ENCODE measurements at regions not wholly inside any gene's neighbourhood (a gene's known extent, or its start where the extent isn't known, plus 50 kb on each side); places are given as distances from the start of the nearest gene placed in this dataset.
"Not testable (repeated sequence)": the region's sequence is repeated elsewhere in the genome, so short reads cannot be mapped to it uniquely, and the experiment has no call there.

DNA sequence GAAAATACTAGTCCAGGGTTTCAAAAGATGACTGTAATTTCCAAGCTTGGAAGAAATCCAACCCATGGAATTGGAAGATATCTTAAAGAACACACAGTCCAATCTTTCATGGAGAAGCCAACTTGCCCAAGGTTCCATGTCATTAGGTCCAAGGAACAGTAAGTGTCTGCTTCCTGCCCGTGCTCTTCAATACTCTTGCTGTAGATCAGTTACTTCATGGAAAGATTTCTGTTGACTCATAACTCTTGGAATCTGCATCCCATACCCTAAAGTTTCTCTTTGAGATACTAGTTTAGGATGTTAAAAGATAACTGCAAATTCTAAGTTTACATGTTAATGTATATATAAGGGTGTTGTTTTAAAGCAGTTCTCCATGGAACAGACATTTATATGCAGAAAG is 127.9 kb upstream of the SLC13A1 start:
- no peak overlapping the region for H3K4me2 ChIP-seq (ENCODE audit: low read length)
- H3K9me2 ChIP-seq (ENCODE audit: insufficient read depth, low read length) = no peaks in the 10 kb centered on the region
- H2AFZ ChIP-seq (ENCODE audit: low read depth, low read length) = no peak overlapping the region
- H3K27ac ChIP-seq (ENCODE audit: low read length) = no peak overlapping the region
- H3K36me3 ChIP-seq (ENCODE audit: insufficient read depth, low read length) = no peaks in the 10 kb centered on the region
- no peaks in the 10 kb centered on the region for H3F3A ChIP-seq (ENCODE audit: insufficient read depth, low read length, poor library complexity, severe bottlenecking)
- no peak overlapping the region for H3K4me3 ChIP-seq (ENCODE audit: low read length)
- no peaks in the 10 kb centered on the region for H3K79me2 ChIP-seq (replicated peaks; ENCODE audit: insufficient read depth, low read length)
- no peaks in the 10 kb centered on the region for H4K20me1 ChIP-seq (ENCODE audit: insufficient read depth)
- no peaks in the 10 kb centered on the region for H3K27me3 ChIP-seq (ENCODE audit: insufficient read depth, low read depth, low read length)
- H3K9me3 ChIP-seq (ENCODE audit: low read length) = no peaks in the 10 kb centered on the region
- H3K9ac ChIP-seq (ENCODE audit: low read length) = no peak overlapping the region
- no peak for TF ChIP-seq EZH2 (IDR thresholded peaks at IDR 0.05; ENCODE audit: borderline replicate concordance, insufficient read depth, low read length, poor library complexity, severe bottlenecking)

DNA sequence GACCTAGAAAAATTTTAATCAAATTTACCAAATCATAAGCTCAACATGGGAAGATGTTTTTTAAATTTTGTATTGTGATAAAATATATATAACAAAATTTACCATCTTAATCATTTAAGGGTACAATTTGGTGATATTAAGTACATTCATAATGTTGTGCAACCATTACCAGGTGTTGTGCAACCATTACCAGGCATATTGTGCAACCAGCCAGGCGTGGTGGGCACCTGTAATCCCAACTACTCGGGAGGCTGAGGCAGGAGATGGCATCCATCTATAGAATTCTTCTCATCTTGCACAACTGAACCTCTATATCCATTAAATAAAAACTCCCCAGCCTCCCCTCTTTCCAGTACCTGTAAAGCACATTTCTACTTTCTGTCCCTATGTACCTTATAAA is 124.5 kb upstream of the SLC13A1 start:
- no peak overlapping the region for H2AFZ ChIP-seq (ENCODE audit: low read depth, low read length)
- no peak overlapping the region for H3K4me3 ChIP-seq (ENCODE audit: low read length)
- H3K27ac ChIP-seq (ENCODE audit: low read length) = no peak overlapping the region
- H3K4me2 ChIP-seq (ENCODE audit: low read length) = no peak overlapping the region
- H3K79me2 ChIP-seq (replicated peaks; ENCODE audit: insufficient read depth, low read length) = no peaks in the 10 kb centered on the region
- no peaks in the 10 kb centered on the region for H3K27me3 ChIP-seq (ENCODE audit: insufficient read depth, low read depth, low read length)
- TF ChIP-seq RAD21 (conservative IDR thresholded peaks at IDR 0.05) = no peak
- no peak for TF ChIP-seq POLR2AphosphoS5 (IDR thresholded peaks at IDR 0.05)
- TF ChIP-seq EZH2 (IDR thresholded peaks at IDR 0.05; ENCODE audit: borderline replicate concordance, insufficient read depth, low read length, poor library complexity, severe bottlenecking) = no peak
- TF ChIP-seq EP300 (conservative IDR thresholded peaks at IDR 0.05; ENCODE audit: poor library complexity, severe bottlenecking) = no peak
- no peak for TF ChIP-seq MXI1 (conservative IDR thresholded peaks at IDR 0.05; ENCODE audit: poor library complexity, severe bottlenecking)
- no peak for TF ChIP-seq TAF1 (IDR thresholded peaks at IDR 0.05; ENCODE audit: low read depth)
- TF ChIP-seq SMC3 (conservative IDR thresholded peaks at IDR 0.05; ENCODE audit: poor library complexity) = no peak
- TF ChIP-seq, protein P1, sequence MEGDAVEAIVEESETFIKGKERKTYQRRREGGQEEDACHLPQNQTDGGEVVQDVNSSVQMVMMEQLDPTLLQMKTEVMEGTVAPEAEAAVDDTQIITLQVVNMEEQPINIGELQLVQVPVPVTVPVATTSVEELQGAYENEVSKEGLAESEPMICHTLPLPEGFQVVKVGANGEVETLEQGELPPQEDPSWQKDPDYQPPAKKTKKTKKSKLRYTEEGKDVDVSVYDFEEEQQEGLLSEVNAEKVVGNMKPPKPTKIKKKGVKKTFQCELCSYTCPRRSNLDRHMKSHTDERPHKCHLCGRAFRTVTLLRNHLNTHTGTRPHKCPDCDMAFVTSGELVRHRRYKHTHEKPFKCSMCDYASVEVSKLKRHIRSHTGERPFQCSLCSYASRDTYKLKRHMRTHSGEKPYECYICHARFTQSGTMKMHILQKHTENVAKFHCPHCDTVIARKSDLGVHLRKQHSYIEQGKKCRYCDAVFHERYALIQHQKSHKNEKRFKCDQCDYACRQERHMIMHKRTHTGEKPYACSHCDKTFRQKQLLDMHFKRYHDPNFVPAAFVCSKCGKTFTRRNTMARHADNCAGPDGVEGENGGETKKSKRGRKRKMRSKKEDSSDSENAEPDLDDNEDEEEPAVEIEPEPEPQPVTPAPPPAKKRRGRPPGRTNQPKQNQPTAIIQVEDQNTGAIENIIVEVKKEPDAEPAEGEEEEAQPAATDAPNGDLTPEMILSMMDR (IDR thresholded peaks at IDR 0.05; ENCODE audit: poor library complexity, severe bottlenecking) = no peak
- no peaks in the 10 kb centered on the region for H3F3A ChIP-seq (ENCODE audit: insufficient read depth, low read length, poor library complexity, severe bottlenecking)
- no peaks in the 10 kb centered on the region for H4K20me1 ChIP-seq (ENCODE audit: insufficient read depth)
- no peak overlapping the region for H3K9ac ChIP-seq (ENCODE audit: low read length)
- no peaks in the 10 kb centered on the region for H3K36me3 ChIP-seq (ENCODE audit: insufficient read depth, low read length)
- H3K9me2 ChIP-seq (ENCODE audit: insufficient read depth, low read length) = no peaks in the 10 kb centered on the region
- H3K9me3 ChIP-seq (ENCODE audit: low read length) = no peaks in the 10 kb centered on the region

DNA sequence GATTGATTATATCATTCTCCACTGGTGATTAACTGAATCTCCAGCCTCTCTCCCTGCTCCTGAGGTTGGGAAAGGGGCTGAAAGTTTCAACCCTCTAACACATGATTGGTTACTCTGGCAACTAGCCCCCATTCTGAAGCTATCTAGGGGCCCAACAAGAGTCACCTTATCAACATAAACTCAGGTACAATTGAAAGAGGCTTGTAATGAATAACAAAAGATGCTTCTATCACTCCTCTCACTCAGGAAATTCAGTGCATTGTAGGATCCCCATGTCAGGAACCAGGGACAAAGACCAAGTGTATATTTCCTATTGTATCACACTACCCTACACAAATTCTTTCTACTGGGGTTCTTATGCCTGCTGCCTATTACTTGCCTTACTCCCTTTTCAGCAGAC is 123.9 kb upstream of the SLC13A1 start:
- H3K79me2 ChIP-seq (replicated peaks; ENCODE audit: insufficient read depth, low read length) = no peaks in the 10 kb centered on the region
- H4K20me1 ChIP-seq (ENCODE audit: insufficient read depth) = no peaks in the 10 kb centered on the region
- H3F3A ChIP-seq (ENCODE audit: insufficient read depth, low read length, poor library complexity, severe bottlenecking) = no peaks in the 10 kb centered on the region

DNA sequence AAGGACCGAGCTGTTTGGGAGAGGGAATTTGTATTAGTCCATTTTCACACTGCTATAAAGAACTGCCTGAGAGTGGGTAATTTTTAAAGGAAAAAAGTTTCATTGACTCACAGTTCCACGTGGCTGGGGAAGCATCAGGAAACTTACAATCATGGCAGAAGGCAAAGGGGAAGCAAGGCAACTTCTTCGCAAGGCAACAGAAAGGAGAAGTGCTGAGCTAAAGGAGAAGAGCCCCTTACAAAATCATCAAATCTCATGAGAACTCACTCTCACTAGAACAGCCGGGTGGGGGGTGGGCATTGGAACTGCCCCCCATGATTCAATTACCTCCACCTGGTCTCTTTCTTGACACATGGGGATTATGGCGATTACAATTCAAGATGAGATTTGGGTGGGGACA is 121.8 kb upstream of the SLC13A1 start:
- H3K9me2 ChIP-seq (ENCODE audit: insufficient read depth, low read length); H3K79me2 ChIP-seq (replicated peaks; ENCODE audit: insufficient read depth, low read length); H3K4me2 ChIP-seq (ENCODE audit: low read length); H3K9me3 ChIP-seq (ENCODE audit: low read length); H3K9ac ChIP-seq (ENCODE audit: low read length); H3K27ac ChIP-seq (ENCODE audit: low read length); H3K36me3 ChIP-seq (ENCODE audit: insufficient read depth, low read length); H4K20me1 ChIP-seq (ENCODE audit: insufficient read depth); H2AFZ ChIP-seq (ENCODE audit: low read depth, low read length); H3F3A ChIP-seq (ENCODE audit: insufficient read depth, low read length, poor library complexity, severe bottlenecking); H3K4me3 ChIP-seq (ENCODE audit: low read length); H3K27me3 ChIP-seq (ENCODE audit: insufficient read depth, low read depth, low read length): not testable (repeated sequence)

More for the DNA sequence above, 123.9 kb upstream of the SLC13A1 start:
- H3K27me3 ChIP-seq (ENCODE audit: insufficient read depth, low read depth, low read length) = no peaks in the 10 kb centered on the region
- no peak overlapping the region for H3K4me3 ChIP-seq (ENCODE audit: low read length)
- H3K9ac ChIP-seq (ENCODE audit: low read length) = no peak overlapping the region
- H3K4me2 ChIP-seq (ENCODE audit: low read length) = no peak overlapping the region
- no peak overlapping the region for H3K27ac ChIP-seq (ENCODE audit: low read length)
- H3K9me2 ChIP-seq (ENCODE audit: insufficient read depth, low read length) = no peaks in the 10 kb centered on the region
- no peaks in the 10 kb centered on the region for H3K36me3 ChIP-seq (ENCODE audit: insufficient read depth, low read length)
- TF ChIP-seq RAD21 (conservative IDR thresholded peaks at IDR 0.05) (no peak), EZH2 (IDR thresholded peaks at IDR 0.05; ENCODE audit: borderline replicate concordance, insufficient read depth, low read length, poor library complexity, severe bottlenecking) (no peak)
- no peaks in the 10 kb centered on the region for H3K9me3 ChIP-seq (ENCODE audit: low read length)
- H2AFZ ChIP-seq (ENCODE audit: low read depth, low read length) = no peak overlapping the region

Measured in neural cell (in vitro differentiated cells).